ENCODE measurements at regions not wholly inside any gene's neighbourhood (a gene's known extent, or its start where the extent isn't known, plus 50 kb on each side); places are given as distances from the start of the nearest gene placed in this dataset.

- Histone ChIP-seq H3K4me2 (no peak overlapping the region), H2AFZ (no peak overlapping the region), H3K27me3 (no peaks in the 10 kb centered on the region), H4K20me1 (ENCODE audit: insufficient read depth, poor library complexity, severe bottlenecking) (no peaks in the 10 kb centered on the region), H3K4me1 (ENCODE audit: insufficient read depth) (no peaks in the 10 kb centered on the region), H3K9me3 (ENCODE audit: low read depth) (no peaks in the 10 kb centered on the region), H3K27ac (no peak overlapping the region), H3K79me2 (no peaks in the 10 kb centered on the region), H3K9me2 (replicated peaks; ENCODE audit: insufficient read depth) (no peaks in the 10 kb centered on the region), H3K4me3 (no peak overlapping the region), H3K36me3 (replicated peaks; ENCODE audit: insufficient read depth, low read depth) (no peaks in the 10 kb centered on the region)
- TF ChIP-seq CTCF (IDR thresholded peaks at IDR 0.05; ENCODE audit: poor library complexity) (no peak), EZH2phosphoT487 (IDR thresholded peaks at IDR 0.05; ENCODE audit: low read depth, severe bottlenecking, unreplicated experiment) (no peak), EZH2 (IDR thresholded peaks at IDR 0.05; ENCODE audit: borderline replicate concordance) (no peak)
- DNase-seq (ENCODE audit: low spot score) = no peak
Measured at GRCh38 chr5:18764161-18764560, 1129.9 kb downstream of the TAF11L14 start.

- no peak overlapping the region for H3K27ac ChIP-seq
- no peak overlapping the region for H3K4me2 ChIP-seq
- no peak for DNase-seq (ENCODE audit: low spot score)
- no peaks in the 10 kb centered on the region for H3K4me1 ChIP-seq (ENCODE audit: insufficient read depth)
- no peaks in the 10 kb centered on the region for H3K27me3 ChIP-seq
- H3K9me2 ChIP-seq (replicated peaks; ENCODE audit: insufficient read depth) = no peaks in the 10 kb centered on the region
- H4K20me1 ChIP-seq (ENCODE audit: insufficient read depth, poor library complexity, severe bottlenecking) = no peaks in the 10 kb centered on the region
- no peak overlapping the region for H2AFZ ChIP-seq
- TF ChIP-seq EZH2phosphoT487 (IDR thresholded peaks at IDR 0.05; ENCODE audit: low read depth, severe bottlenecking, unreplicated experiment) = no peak
- TF ChIP-seq CTCF (IDR thresholded peaks at IDR 0.05; ENCODE audit: poor library complexity) = no peak
- TF ChIP-seq EZH2 (IDR thresholded peaks at IDR 0.05; ENCODE audit: borderline replicate concordance) = no peak
- 95% methylated on average over 2 of the region's 2 CpGs for WGBS (ENCODE audit: low lambda C conversion rate, missing lambda C conversion rate)
- H3K36me3 ChIP-seq (replicated peaks; ENCODE audit: insufficient read depth, low read depth) = no peaks in the 10 kb centered on the region
- no peak overlapping the region for H3K4me3 ChIP-seq
- H3K9me3 ChIP-seq (ENCODE audit: low read depth) = no peaks in the 10 kb centered on the region
- H3K79me2 ChIP-seq = no peaks in the 10 kb centered on the region
Measured at GRCh38 chr5:18765304-18765703, 1131.0 kb downstream of the TAF11L14 start.

GRCh38 chr5:18771097-18771610, 1136.9 kb downstream of the TAF11L14 start:
- Histone ChIP-seq H3K36me3 (replicated peaks; ENCODE audit: insufficient read depth, low read depth) (no peaks in the 10 kb centered on the region), H3K4me3 (no peak overlapping the region), H3K27me3 (no peaks in the 10 kb centered on the region), H4K20me1 (ENCODE audit: insufficient read depth, poor library complexity, severe bottlenecking) (no peaks in the 10 kb centered on the region), H2AFZ (no peak overlapping the region), H3K9me3 (ENCODE audit: low read depth) (no peaks in the 10 kb centered on the region), H3K27ac (no peak overlapping the region), H3K4me1 (ENCODE audit: insufficient read depth) (no peaks in the 10 kb centered on the region), H3K9me2 (replicated peaks; ENCODE audit: insufficient read depth) (no peaks in the 10 kb centered on the region), H3K79me2 (no peaks in the 10 kb centered on the region), H3K4me2 (no peak overlapping the region)
- WGBS (ENCODE audit: low lambda C conversion rate, missing lambda C conversion rate) = 86% methylated on average over 6 of the region's 6 CpGs
- DNase-seq (ENCODE audit: low spot score) = no peak
- no peak for TF ChIP-seq EZH2phosphoT487 (IDR thresholded peaks at IDR 0.05; ENCODE audit: low read depth, severe bottlenecking, unreplicated experiment)
- TF ChIP-seq EZH2 (IDR thresholded peaks at IDR 0.05; ENCODE audit: borderline replicate concordance) = no peak
- TF ChIP-seq CTCF (IDR thresholded peaks at IDR 0.05; ENCODE audit: poor library complexity) = no peak

GRCh38 chr5:18772475-18772874, 1138.2 kb downstream of the TAF11L14 start:
- H3K36me3 ChIP-seq (replicated peaks; ENCODE audit: insufficient read depth, low read depth) = no peaks in the 10 kb centered on the region
- TF ChIP-seq EZH2 (IDR thresholded peaks at IDR 0.05; ENCODE audit: borderline replicate concordance) (no peak), CTCF (IDR thresholded peaks at IDR 0.05; ENCODE audit: poor library complexity) (peak; percentile 67), EZH2phosphoT487 (IDR thresholded peaks at IDR 0.05; ENCODE audit: low read depth, severe bottlenecking, unreplicated experiment) (no peak)
- no peaks in the 10 kb centered on the region for H3K4me1 ChIP-seq (ENCODE audit: insufficient read depth)
- no peaks in the 10 kb centered on the region for H4K20me1 ChIP-seq (ENCODE audit: insufficient read depth, poor library complexity, severe bottlenecking)
- H3K27ac ChIP-seq = no peak overlapping the region
- no peaks in the 10 kb centered on the region for H3K9me2 ChIP-seq (replicated peaks; ENCODE audit: insufficient read depth)
- H2AFZ ChIP-seq = peak overlapping the region; percentile 31
- H3K79me2 ChIP-seq = no peaks in the 10 kb centered on the region
- H3K4me3 ChIP-seq = no peak overlapping the region
- H3K27me3 ChIP-seq = no peaks in the 10 kb centered on the region
- no peaks in the 10 kb centered on the region for H3K9me3 ChIP-seq (ENCODE audit: low read depth)
- 23% methylated on average over 4 of the region's 4 CpGs for WGBS (ENCODE audit: low lambda C conversion rate, missing lambda C conversion rate)
- DNase-seq (ENCODE audit: low spot score) = peak; percentile 60
- peak overlapping the region; percentile 67 for H3K4me2 ChIP-seq
